Renal cortex interstitium (tissue), 11 donors: ENCODE measurements at regions not wholly inside any gene's neighbourhood (a gene's known extent, or its start where the extent isn't known, plus 50 kb on each side); places are given as distances from the start of the nearest gene placed in this dataset.
"Not testable (repeated sequence)": the region's sequence is repeated elsewhere in the genome, so short reads cannot be mapped to it uniquely, and the experiment has no call there.

Source experiments
- DNase-seq, 11 donors: peaks; one replicate each; pipeline ENCODE4 v3.0.0-alpha.2; 2013; ENCODE audit warnings: low read depth in 9 of 11, low spot score in 4 of 11; ENCODE audit errors: extremely low read depth in 1 of 11

DNA sequence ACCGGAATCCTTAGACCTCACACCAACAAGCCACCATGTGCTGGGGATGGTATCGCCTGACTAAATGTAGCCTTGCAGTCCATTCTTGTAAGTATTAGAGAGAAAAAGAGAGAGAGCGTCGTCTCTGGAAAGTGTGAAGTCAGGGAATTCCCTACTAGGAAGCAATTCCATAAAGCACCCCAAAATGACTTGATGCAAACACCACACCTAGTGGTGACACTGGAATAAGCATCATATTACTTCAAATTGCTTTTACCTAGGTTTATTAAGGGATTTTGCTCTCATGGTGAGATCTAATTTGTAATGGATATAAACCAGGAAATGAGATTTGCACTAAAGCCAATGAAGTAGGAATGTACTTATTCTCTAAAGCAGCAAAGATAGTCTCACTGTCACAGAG is 111.4 kb upstream of the METTL9 start:
- DNase-seq, result not testable (repeated sequence)

DNA sequence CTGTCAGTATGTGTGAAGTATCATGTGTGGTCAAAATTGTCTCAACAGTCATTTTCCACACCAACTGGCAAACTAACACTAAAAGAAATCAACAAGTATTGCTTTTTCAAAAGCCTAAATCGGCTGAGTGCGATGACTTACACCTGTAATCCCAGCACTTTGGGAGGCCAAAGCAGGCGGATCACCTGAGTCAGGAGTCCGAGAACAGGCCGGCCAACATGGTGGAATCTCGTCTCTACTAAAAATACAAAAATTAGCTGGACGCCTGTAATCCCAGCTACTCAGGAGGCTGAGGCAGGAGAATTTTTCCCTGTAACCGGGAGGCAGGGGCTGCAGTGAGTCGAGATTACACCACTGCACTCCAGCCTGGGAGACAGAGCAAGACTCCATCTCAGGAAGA is 100.3 kb upstream of the METTL9 start:
- DNase-seq, result not testable (repeated sequence)

DNA sequence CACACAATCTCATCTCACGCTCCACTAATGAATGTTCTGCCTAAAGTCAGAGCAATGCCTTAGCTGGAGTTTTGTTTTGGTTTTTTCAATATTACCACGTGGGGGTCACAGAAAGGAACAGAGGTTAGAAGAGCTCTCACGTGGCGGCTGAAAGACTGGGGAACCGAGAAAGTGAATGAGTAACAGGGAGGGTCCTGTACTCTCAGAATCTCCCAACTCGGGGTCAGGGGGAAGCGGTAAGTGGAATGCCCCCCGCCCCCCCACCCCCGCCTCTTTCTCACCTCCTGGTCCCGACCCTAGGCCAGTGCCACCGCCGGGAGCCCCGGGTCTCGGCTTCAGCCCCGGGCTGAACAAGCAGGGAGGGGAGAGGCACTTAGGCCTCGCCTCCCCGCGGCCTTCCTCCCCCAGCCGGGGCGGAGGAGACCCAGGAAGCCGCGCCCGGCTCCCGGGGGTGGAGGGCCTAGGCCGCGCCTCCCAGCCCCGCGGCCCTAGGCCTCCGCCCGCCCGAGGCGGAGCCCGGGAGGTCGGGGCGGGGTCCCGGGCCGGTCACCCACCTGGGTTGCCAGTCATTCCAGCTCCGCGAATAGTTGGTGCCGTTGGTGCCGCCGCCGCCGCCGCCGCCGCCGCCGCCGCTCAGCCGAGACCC is 98.0 kb upstream of the METTL9 start:
- DNase-seq, result peak in 2 of 11 donors; percentile 38 to 60

DNA sequence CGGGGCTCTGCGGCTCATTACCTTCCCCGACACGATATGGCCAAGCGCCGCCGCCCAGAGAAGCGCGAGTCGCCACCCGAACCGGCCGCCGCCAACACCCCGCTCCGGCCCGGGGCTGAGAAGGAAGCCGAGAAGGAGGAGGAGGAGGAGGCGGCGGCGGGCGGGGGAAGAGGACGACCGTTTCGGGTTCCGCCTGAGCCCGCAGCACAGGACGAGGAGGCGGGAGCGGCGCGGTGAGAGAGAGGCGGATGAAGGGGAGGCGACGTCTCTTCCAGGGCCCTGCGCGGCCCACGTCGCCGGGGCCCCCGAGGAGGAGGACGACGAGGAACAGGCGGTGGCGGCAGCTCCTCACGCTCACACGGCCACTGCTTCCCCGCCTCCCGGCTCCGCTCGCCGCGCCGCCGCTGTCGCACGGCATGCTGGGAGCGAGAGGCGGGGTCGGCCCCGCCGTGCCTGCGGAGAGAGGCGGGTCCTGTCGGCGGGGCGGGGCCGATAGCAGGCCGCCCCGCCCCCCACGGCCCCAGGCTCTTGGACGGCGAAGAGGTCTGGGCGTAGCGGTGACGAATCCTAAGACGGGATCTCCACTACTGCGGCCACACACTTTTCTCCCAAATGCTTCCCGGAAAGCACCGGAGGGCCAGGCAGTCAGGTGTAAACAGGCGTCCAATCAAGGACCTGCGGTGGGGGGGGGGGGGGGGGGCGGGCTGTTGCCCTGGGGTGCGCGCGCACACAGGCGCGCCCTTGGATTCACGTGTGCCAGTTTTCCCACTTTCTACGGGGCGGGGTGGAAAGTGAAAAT is 97.3 kb upstream of the METTL9 start:
- peak in 10 of 11 donors; percentile 63 to 91 (median 86) for DNase-seq

DNA sequence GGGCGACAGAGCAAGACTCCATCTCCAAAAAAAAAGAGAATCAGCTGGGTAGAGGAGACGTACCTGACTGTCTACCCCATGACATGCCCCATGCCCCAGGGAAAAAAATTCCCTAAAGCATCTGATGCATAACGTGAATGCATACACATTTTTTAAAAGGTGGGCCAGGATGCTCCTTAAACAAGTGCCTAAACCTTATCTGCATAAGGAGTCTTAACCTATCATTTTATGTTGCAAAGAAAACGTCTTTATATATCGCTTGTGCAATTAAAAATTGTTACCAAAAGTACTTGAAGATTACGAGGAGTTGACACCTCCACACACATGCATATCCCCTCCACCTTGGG is 95.8 kb upstream of the METTL9 start:
- DNase-seq, result not testable (repeated sequence)

DNA sequence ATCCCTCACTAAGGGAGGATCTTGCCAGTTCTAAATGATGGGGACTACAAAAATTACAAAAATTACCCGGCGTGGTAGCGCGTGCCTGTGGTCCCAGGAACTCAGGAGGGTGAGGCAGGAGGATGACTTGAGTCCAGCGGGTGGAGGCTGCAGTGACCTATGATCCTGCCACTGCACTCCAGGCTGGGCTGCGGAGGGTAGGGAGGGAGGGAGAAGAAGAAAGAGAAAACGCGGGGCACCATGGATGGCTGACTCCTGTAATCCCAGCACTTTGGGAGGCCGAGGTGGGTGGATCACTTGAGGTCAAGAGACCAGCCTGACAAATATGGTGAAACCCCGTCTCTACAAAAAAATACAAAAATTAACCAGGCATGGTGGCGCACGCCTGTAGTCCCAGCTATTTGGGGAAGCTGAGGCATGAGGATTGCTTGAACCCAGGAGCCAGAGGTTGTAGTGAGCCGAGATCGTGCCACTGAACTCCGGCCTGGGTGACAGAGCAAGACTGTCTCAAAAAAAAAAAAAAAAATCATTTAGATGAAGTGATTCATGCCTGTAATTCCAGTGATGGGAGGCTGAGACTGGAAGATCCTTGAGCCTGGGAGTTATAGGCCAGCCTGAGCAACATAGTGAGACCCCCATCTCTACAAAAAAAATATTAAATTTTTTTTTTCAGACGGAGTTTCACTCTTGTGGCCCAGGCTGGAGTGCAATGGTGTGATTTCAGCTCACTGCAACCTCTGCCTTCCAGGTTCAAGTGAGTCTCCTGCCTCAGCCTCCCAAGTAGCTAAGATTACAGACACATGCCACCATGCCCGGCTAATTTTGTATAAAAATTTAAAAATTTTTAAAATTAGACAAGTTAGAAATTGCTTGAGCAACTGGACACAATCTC is 95.2 kb upstream of the METTL9 start:
- DNase-seq, result not testable (repeated sequence)

DNA sequence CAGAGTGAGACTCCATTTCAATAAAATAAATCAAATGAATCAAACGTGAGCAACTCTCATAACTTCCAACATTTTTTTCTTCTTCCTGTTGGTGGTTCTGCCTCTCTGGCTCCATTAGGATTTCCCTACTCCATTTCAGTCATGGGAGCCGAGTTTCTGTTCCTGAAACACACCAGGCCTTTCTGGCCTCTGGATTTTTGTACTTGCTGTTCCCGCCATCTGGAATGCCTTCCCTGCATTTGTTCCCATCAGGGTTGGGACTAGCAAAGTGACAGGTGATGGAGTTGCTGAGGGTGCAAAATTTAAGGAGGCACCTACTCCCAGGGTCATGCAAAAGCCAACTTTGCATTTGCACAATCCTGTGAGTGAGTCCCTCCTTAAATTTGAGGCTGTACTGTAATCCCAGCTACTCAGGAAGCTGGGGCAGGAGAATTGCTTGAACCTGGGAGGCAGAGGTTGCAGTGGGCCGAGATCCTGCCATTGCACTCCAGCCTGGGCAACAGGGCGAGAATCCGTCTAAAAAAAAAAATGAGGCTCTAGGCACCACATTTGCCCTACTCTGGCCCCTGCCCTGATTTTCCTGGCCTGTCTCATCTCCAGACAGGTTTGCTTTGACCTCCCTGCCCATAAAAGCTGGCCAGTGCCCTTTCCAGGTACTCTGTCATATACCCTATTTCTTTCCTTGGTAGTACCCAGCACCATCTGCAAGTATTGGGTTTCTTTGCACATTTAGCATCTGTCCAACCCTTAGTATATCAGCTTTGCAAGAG is 93.4 kb upstream of the METTL9 start:
- DNase-seq, result not testable (repeated sequence)

DNA sequence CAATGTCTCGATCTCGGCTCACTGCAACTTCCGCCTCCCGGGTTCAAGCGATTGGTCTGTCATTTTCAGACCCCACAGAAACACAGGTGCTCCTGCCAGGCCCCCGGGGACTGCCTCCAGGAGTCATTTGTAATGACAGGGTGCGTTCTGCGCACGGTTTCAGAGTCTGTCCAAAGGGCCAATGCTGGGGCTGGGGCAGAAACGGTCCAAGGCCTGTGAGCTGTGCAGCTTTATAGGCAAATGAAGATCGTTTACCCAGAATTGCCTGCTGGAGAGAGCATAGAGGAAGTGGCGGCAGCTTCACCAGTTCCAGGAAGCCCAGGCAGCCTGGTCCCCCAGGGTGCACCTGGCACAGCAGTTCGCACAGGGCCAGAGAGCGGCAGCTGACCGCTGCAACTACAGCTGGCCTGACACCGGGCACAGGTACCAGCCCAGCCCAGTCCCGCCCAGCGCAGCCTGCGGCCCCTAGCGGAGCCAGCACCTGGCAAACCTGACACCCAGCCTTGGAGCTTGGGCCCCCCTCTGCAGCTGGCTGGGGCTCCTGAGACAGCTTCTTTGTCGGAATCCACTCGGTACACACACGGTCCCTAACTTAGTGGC is 92.4 kb upstream of the METTL9 start:
- DNase-seq, result not testable (repeated sequence)

DNA sequence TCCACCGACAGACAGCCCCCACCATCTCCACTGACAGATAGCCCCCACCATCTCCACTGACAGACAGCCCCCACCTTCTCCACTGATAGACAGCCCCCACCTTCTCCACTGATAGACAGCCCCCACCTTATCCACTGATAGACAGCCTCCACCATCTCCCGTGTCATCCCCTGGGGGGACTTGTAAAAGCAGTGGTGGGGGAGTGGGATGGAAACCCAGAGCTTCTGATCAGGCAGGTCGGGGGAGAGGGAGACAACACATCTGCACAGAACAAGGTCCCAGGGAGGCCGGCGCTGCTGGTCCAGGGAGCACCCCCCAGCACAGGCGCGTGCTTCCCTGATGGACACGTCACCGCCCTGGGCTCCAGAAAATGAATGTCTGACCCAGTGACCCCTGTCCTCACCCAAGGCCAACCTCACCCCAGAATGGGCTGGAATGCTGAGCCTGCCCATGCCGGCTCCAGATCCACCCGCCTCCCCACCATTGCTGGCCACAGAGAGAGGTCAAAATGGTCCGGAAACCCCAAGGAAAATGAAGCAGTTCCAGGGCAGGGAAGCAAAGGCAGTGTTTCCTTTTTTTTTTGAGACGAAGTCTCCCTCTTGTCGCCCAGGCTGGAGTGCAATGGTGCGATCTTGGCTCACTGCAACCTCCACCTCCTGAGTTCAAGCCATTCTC is 91.6 kb upstream of the METTL9 start:
- DNase-seq, result not testable (repeated sequence)

DNA sequence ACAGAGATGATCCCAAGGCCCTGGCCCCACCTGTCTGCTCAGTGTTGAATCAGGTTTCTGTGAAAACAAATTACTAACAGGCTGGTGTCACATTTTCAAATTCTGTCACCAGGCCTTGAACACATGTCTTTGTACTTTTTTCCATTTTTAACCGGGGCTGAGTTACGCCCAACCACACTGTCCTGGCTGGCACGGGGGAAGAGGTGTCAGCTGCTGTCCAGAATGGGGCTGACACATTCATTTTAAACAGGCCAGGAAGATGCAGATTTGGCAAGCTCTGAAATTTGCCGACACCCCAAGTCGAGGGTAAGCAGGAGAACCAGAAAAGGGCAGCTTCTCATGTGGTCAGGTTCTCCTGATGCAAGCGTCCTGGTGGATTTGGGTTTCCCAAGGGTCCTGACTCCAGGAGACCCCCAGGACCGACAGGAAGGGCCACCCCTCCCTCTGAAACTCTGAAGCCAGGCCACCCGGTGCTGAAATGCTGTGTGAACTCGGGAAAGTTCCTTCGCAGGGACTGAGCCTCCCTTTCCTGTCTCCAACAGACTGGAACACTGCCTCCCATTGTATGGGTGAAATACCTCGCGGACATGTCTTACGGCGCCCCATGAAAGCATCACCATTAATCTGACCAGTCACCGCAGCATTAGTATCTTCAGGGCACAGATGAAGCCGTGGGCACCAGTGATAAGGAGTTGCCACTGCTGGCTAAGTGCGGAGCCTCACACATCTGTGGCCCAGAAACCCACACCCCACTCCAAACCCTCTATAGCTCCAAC is 90.5 kb upstream of the METTL9 start:
- not testable (repeated sequence) for DNase-seq

DNA sequence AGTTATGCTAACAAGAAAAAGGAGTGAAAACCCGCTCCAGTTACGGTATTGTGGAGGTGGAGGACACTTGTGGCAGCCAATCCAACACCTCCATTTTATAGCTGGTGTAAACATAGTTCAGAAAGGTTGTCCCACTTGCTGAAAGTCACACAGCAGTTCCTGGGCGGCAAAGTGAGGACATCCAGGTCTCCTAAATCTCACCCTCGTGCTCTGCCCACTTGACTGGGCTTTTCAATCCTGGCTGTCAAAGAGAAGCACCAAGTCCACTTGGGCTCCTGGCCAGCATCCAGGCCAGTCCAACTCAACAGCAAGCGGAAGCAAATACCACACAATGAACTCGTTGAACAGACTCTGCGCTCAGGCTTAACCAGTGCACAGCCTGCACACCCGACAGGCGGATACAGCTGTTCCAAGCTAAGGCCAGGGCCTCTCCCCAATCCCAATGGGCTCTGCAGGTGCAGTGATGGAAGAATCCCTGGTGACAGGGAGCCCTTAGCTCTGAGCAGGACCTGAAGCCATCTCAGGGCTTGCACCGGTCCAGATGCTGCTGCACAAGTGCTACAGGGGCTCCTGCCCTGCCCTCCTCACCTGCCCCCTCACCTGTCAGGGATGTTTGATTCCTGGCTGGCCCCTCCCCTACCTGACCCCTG is 89.8 kb upstream of the METTL9 start:
- DNase-seq, result not testable (repeated sequence)

DNA sequence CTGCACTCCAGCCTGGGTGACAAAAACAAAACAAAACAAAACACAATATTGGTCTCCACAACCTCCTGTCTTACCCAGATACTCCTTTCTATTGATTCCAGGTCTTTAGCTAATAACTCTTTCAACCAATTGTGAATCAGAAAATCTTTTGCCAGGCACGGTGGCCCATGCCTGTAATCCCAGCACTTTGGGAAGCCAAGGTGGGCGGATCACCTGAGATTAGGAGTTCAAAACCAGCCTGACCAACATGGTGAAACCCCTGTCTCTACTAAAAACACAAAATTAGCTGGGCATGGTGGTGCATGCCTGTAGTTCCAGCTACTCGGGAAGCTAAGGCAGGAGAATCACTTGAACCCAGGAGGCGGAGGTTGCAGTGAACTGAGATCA is 88.5 kb upstream of the METTL9 start:
- not testable (repeated sequence) for DNase-seq

DNA sequence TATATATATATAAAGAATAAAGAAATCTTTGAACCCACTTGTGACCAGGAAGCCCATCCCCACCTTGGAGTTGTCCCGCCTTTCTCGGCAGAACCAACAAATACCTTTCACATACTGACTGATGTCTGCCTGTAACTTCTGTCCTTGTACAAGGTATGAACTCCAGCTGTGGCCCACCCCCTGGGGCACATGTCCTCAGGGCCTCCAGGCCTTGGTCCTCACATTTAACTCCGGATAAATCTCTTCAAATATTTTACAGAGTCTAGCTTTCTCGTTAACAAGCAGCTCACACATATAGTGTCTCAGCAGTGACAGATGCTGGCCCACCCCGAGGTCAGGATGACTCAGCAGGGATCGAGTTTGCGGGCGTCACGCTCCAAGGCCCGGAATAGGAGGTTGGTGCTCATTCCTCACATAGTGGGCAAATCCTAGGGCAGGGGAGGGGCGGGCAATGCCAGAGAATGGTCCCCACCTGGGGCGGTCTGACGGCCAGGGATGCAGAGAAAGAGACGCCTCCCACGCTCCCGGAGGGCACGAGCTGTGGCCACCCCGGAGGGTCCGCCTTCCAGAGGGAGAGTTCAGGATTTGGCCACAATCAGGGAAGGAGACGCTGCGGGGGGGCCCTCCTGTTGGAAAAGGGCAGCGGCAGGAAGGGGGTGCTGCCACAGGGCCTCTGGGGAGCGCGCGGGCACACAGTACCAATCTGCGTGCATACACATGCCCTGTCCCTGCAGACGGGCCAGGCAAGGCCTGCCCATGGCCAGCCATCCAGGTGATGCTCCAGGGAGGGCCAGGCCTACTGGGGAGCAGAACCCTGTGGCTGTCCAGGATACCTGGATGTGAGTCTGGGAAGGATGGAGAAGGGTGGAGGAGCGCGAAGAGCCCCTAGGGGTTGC is 87.8 kb upstream of the METTL9 start:
- peak in 4 of 11 donors; percentile 29 to 53 (median 44) for DNase-seq

DNA sequence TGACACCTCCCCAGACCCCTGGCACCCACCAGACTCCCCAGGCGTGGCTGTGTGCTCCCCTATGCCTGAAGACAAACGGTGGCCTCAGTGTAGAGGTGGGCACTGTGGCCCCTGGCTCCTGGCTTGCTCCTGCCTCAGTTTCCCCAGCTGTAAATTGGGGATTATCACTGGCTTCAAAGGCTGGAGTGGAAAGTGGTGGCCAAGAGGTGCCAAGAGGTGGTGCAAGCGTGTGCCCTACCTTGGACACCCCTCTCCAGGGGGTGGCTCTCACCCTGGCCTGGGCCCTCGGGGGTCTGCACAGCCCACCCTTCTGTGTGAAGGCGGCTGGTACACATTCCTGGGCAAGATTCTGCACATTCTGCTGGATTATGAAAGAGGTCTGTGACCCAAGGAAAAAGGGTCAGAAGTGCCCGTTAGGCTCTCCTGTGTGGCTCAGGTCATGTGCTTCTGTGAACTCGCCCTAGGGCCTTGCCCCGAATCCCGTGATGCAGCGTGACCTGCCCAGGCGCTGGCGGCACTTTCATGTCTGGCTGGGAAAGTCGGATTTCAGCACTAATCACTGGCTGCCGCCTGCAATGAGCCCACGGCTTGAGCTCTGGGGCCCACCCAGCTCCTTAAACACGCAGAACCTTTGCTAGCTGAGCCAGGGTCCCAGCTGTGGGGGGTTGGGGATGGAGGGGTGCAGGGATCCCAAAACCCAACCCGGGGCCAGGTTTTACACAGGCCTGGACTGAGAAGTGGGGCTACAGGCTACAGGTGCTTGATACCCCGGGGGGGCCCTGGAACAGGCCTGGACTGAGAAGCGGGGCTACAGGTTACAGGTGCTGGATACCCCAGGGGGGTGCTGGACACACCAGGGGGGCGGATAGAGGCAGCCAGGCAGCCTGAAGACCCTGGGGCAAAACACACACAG is 86.8 kb upstream of the METTL9 start:
- DNase-seq, result not testable (repeated sequence)

DNA sequence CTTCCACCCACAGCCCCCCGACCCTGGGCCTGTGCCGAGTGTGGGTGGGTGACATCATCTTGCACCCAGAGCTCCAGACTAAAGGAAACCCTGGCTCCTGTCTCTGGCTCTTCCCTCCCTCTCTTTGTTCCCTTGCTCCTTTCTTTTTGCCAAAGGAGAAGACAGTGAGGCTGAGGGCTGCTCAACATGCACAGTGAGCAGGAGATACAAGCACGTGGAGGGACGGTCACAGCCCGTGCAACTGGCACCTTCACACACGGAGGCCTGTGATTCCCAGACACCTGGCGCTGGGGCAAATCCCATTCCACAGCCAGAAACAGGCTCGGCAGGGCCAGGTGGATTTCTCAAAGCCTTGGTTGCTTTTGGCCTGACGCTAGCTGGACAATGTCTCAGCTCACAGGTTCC is 86.0 kb upstream of the METTL9 start:
- not testable (repeated sequence) for DNase-seq
